Lower leg skin (tissue), 3 donors: ENCODE measurements at regions not wholly inside any gene's neighbourhood (a gene's known extent, or its start where the extent isn't known, plus 50 kb on each side); places are given as distances from the start of the nearest gene placed in this dataset.

Experiments
- CTCF ChIP-seq, 3 donors: fragments of 450-650 bp; IDR thresholded peaks; one replicate each; pipeline ENCODE4 v1.5.1; 2016; ENCODE audit warnings: antibody characterized with exemption in 3 of 3, mild to moderate bottlenecking in 3 of 3, moderate library complexity in 2 of 3
- POLR2A ChIP-seq, 2 donors: fragments of 450-650 bp; IDR thresholded peaks; one replicate each; pipeline ENCODE4 v1.6.1; 2016 to 2017; ENCODE audit warnings: antibody characterized with exemption in 2 of 2, mild to moderate bottlenecking in 1 of 2, moderate library complexity in 1 of 2

DNA sequence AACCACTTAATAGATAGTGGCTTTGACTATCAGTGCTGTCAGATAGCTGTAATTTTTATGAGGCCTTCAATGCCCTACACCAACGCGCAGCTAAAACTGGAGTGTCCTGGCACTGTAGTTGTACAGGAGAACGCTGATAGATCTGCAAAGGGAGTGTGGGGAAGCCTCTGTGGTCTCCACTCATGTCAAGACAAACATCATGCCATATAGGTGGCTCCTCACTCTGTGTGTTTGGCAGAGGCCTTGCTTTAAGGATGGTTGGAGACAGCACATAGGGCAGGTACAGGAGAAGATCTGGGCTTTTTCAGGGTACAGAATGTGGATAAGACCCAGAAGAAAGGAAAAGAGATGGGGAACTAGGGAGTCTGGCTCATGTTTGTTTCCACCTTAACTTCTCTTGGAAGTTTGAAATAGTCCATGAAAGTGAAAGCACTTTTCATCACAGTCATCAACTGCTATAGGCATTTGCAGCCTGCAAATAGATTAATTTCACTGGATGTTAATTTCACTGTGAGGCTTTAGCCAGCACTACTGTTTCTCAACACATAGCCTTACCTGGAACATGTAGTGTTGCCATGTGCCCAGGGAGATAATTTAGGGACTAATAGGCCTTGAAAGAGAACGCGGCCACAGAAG, 425.8 kb upstream of the TBL1XR1 start:
- no peak for TF ChIP-seq CTCF (IDR thresholded peaks at IDR 0.05)
- TF ChIP-seq POLR2A (IDR thresholded peaks at IDR 0.05), result no peak
